ENCODE measurements at regions not wholly inside any gene's neighbourhood (a gene's known extent, or its start where the extent isn't known, plus 50 kb on each side); places are given as distances from the start of the nearest gene placed in this dataset.
"Not testable (repeated sequence)": the region's sequence is repeated elsewhere in the genome, so short reads cannot be mapped to it uniquely, and the experiment has no call there.

DNA sequence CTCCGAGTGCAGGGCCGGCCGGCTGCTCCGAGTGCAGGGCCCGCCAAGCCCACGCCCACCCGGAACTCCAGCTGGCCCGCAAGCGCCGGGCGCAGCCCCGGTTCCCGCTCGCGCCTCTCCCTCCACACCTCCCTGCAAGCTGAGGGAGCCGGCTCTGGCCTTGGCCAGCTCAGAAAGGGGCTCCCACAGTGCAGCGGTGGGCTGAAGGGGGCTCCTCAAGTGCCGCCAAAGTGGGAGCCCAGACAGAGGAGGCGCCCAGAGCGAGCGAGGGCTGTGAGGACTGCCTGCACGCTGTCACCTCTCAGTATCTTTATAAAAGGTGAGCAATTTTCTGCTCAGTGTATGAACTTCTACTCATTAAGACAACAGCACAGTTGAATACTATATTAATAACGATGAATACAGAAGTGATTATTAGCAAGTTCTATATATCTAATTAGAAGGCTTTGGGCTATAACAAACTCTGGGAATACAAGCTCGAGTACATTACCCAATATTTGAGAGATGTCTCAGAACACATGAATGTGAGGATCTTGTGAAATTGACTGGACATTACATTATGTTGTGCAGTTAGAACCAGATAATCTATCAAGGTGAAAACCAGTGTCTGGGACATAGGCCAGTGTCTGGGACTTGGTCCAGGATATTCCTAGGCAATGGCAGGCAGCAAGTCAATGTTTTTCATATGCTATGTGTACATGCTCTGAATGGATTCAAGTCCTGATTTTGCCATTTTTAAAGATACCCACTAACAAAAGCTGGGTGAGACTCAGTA is 112.9 kb downstream of the ZNF330 start:
- not testable (repeated sequence) for TF ChIP-seq CTCF (IDR thresholded peaks at IDR 0.05); EP300 (IDR thresholded peaks at IDR 0.05); POLR2A (IDR thresholded peaks at IDR 0.05; ENCODE audit: low read depth)
- peak in 1 of 2 donors; percentile 30 for TF ChIP-seq POLR2AphosphoS5 (IDR thresholded peaks at IDR 0.05)
